ENCODE measurements at regions not wholly inside any gene's neighbourhood (a gene's known extent, or its start where the extent isn't known, plus 50 kb on each side); places are given as distances from the start of the nearest gene placed in this dataset.

DNA sequence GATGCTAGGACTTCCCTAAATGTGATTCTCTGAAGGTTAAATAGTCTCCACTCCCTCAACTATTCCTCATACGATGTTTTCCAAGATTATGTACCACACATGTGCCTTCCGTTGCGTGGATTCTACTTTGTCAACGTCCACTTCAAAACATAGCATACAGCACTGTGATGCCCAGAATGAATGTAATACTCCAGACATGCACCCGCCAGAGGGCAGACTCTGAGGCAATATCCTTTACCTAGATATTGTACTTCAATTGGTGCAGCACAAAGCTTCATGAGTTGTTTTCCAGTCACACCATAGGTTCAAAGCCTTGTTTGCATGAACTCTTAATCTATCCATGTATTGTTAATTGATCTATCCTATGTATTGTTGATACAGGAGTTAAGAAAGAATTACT lies 201.0 kb upstream of the NABP1 start:
- intact Hi-C loops (cut with DNase I): no loop called here
- no peak for DNase-seq
- WGBS, 2 donors: 95 to 96% methylated on average over 5 of the region's 5 CpGs
- TF ChIP-seq, protein P1, sequence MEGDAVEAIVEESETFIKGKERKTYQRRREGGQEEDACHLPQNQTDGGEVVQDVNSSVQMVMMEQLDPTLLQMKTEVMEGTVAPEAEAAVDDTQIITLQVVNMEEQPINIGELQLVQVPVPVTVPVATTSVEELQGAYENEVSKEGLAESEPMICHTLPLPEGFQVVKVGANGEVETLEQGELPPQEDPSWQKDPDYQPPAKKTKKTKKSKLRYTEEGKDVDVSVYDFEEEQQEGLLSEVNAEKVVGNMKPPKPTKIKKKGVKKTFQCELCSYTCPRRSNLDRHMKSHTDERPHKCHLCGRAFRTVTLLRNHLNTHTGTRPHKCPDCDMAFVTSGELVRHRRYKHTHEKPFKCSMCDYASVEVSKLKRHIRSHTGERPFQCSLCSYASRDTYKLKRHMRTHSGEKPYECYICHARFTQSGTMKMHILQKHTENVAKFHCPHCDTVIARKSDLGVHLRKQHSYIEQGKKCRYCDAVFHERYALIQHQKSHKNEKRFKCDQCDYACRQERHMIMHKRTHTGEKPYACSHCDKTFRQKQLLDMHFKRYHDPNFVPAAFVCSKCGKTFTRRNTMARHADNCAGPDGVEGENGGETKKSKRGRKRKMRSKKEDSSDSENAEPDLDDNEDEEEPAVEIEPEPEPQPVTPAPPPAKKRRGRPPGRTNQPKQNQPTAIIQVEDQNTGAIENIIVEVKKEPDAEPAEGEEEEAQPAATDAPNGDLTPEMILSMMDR (IDR thresholded peaks at IDR 0.05): no peak
- TF ChIP-seq POLR2A (IDR thresholded peaks at IDR 0.05): no peak
- Histone ChIP-seq H3K27me3 (no peaks in the 10 kb centered on the region), H3K4me1 (no peaks in the 10 kb centered on the region), H3K9me3 (no peaks in the 10 kb centered on the region), H3K4me3 (replicated peaks in 1 of 3) (no peak overlapping the region), H3K27ac (no peak overlapping the region), H3K36me3 (no peaks in the 10 kb centered on the region)

DNA sequence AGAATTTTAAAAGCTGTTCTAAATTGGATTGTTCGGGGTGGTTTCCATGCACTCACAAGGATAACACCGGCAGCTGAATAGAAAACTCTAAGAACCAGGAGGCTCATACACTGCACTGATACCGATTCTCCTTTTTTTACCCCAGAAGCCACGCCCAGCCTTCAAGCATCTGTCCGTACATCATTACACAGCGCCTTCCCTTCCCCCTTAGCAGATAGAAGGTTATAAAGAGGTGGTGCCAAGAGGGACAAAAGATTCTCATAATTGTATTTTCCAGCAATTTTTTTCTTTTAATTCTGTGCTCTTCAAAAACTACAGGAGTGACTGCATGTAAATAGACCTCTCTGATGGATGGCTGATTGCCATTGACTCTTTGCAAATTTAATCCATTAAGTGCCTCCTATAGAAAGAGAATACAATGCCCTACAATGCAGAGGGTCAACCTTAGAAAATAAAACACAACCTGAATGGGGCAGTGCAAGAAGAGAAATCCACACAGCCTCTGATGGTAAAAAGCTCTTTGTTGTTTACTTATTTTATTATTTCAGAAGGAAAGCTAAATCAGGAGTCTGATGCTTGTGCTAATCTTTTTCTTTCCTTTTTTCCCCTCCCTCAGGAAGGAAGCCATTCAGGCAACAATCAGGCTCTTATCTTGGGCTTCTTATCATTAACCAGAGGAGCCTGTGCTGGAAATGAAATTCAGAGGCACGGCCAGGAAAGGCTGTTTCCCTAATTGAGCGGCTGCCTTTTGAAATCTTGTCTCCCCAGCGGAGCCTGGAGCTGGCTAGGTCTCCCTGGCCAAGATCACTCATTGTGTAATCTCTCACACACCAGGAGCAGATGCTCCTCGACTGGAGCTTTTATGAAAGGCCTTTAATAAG lies 198.9 kb upstream of the NABP1 start:
- 48 to 54% methylated on average over 10 of the region's 10 CpGs for WGBS, 2 donors
- no peaks in the 10 kb centered on the region for H3K4me1 ChIP-seq
- no peak overlapping the region for H3K4me3 ChIP-seq (replicated peaks in 1 of 3)
- intact Hi-C loops (cut with DNase I): no loop called here
- no peak for TF ChIP-seq POLR2A (IDR thresholded peaks at IDR 0.05)
- TF ChIP-seq, protein P1 (IDR thresholded peaks at IDR 0.05): no peak
- DNase-seq: peak in 1 of 2 donors; percentile 4
- no peak overlapping the region for H3K27ac ChIP-seq
- H3K36me3 ChIP-seq: no peaks in the 10 kb centered on the region
- H3K27me3 ChIP-seq: no peaks in the 10 kb centered on the region
- H3K9me3 ChIP-seq: no peaks in the 10 kb centered on the region

DNA sequence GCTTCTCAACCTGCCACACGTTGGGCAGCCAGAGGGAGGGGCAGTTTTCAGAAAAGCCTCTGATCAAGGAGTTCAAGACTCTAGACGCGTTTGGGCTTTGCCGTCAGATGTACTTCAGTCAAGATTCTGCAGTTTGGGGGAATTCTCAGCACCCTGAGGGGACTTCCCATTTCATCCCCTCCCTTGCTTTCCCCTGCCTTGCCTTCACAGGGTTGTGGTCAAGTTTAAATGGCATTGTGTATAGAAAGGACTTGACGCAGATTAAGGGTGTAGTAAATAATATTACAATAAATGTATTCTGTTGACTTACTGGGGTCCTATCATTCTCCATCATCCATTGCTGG lies 198.3 kb upstream of the NABP1 start:
- Histone ChIP-seq H3K27me3 (no peaks in the 10 kb centered on the region), H3K9me3 (no peaks in the 10 kb centered on the region), H3K27ac (no peak overlapping the region), H3K4me3 (replicated peaks in 1 of 3) (no peak overlapping the region), H3K4me1 (no peaks in the 10 kb centered on the region), H3K36me3 (no peaks in the 10 kb centered on the region)
- TF ChIP-seq, protein P1 (IDR thresholded peaks at IDR 0.05): no peak
- WGBS, 2 donors: 48 to 51% methylated on average over 5 of the region's 5 CpGs
- intact Hi-C loops (cut with DNase I): no loop called here
- DNase-seq: no peak

DNA sequence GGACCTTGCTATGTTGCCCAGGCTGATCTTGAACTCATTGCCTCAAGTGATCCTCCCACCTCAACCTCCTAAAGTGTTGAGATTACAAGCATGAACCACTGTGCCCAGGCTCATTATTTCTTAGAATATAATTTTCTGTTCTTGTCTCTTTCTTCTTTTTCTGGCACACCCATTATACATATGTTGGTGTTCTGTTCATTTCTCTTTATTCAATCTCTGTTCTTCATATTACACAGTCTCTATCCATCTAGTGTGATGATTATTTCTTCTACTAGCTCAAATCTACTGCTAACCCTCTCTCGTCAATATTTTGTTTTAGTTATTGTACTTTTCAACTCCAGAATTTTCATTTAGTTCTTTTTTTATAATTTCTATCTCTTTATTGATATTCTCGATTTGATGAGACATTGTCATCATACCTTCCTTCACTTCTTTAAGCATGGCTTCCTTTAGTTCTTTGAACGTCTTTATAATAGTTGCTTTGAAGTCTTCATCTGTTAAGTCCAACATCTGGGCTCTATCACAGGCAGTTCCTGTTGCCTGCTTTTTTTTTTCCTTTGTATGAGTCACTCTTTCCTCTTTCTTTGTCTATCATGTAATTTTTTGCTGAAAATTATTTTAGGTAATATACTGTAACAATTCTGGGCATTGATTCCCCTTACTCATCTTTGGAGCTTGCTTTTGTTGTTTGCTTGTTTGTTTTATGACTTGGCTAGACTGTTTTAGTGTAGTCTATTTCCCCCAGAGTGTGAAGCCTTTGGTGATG lies 196.4 kb upstream of the NABP1 start:
- no peak for DNase-seq
- WGBS, 2 donors: 84 to 85% methylated on average over 3 of the region's 3 CpGs
- H3K27ac ChIP-seq: no peak overlapping the region
- no peaks in the 10 kb centered on the region for H3K9me3 ChIP-seq
- H3K27me3 ChIP-seq: no peaks in the 10 kb centered on the region
- intact Hi-C loops (cut with DNase I): no loop called here
- no peak for TF ChIP-seq POLR2A (IDR thresholded peaks at IDR 0.05)
- TF ChIP-seq, protein P1 (IDR thresholded peaks at IDR 0.05): no peak
- no peaks in the 10 kb centered on the region for H3K4me1 ChIP-seq
- H3K36me3 ChIP-seq: no peaks in the 10 kb centered on the region
- no peak overlapping the region for H3K4me3 ChIP-seq (replicated peaks in 1 of 3)

DNA sequence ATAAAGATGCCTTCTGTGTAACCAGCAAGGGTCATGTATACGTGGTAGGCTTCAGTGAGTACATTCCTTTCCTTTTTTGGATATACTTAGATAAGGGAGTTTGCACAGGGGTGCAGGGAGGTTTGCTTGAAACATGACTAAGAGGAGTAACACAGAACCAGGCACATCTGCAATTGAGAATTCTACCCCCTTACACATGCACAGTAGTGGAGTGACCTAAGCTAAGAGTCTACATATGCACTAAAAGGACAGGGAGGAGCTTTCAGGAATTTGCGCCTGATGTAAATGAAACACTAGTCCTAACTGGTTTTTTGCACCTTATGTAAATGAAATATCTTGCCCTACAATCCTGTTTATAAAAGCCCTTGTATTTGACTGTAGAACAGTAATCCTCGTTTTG lies 194.8 kb upstream of the NABP1 start:
- H3K4me3 ChIP-seq (replicated peaks in 1 of 3): no peak overlapping the region
- H3K27me3 ChIP-seq: no peaks in the 10 kb centered on the region
- H3K9me3 ChIP-seq: no peaks in the 10 kb centered on the region
- 59 to 63% methylated on average over 3 of the region's 3 CpGs for WGBS, 2 donors
- no peaks in the 10 kb centered on the region for H3K36me3 ChIP-seq
- intact Hi-C loops (cut with DNase I): no loop called here
- no peak overlapping the region for H3K27ac ChIP-seq
- TF ChIP-seq POLR2A (IDR thresholded peaks at IDR 0.05): no peak
- TF ChIP-seq, protein P1 (IDR thresholded peaks at IDR 0.05): no peak
- H3K4me1 ChIP-seq: no peaks in the 10 kb centered on the region
- no peak for DNase-seq

Measured in thyroid gland (tissue), 4 donors.